ENCODE measurements at regions not wholly inside any gene's neighbourhood (a gene's known extent, or its start where the extent isn't known, plus 50 kb on each side); places are given as distances from the start of the nearest gene placed in this dataset.

- DNase-seq, result no peak
These were observed 130.7 kb upstream of the KLF4 start for GRCh38 chr9:107620236-107620635.

GRCh38 chr9:107615321-107615720, 125.8 kb upstream of the KLF4 start:
- DNase-seq, result no peak

GRCh38 chr9:107614765-107615164, 125.2 kb upstream of the KLF4 start:
- no peak for DNase-seq

GRCh38 chr9:107613321-107613720, 123.8 kb upstream of the KLF4 start:
- no peak for DNase-seq

GRCh38 chr9:107612136-107612535, 122.6 kb upstream of the KLF4 start:
- DNase-seq, result peak; percentile 13

GRCh38 chr9:107609547-107609946, 120.0 kb upstream of the KLF4 start:
- DNase-seq, result no peak

GRCh38 chr9:107606149-107606790, 116.7 kb upstream of the KLF4 start:
- DNase-seq, result no peak

GRCh38 chr9:107605041-107605440, 115.5 kb upstream of the KLF4 start:
- DNase-seq, result no peak

- no peak for DNase-seq
These were observed 113.7 kb upstream of the KLF4 start for GRCh38 chr9:107603281-107603680.

GRCh38 chr9:107600060-107600573, 110.5 kb upstream of the KLF4 start:
- no peak for DNase-seq

- DNase-seq, result no peak
These were observed 108.2 kb upstream of the KLF4 start for GRCh38 chr9:107597743-107598217.

- DNase-seq, result no peak
These were observed 105.5 kb upstream of the KLF4 start for GRCh38 chr9:107594908-107595530.

GRCh38 chr9:107593224-107593870, 103.8 kb upstream of the KLF4 start:
- DNase-seq, result no peak

GRCh38 chr9:107592424-107592823, 102.9 kb upstream of the KLF4 start:
- DNase-seq, result no peak

- no peak for DNase-seq
These were observed 102.2 kb upstream of the KLF4 start for GRCh38 chr9:107591781-107592180.

- DNase-seq, result no peak
These were observed 98.8 kb upstream of the KLF4 start for GRCh38 chr9:107588393-107588792.

- no peak for DNase-seq
These were observed 97.8 kb upstream of the KLF4 start for GRCh38 chr9:107587191-107587963.

- DNase-seq, result no peak
These were observed 96.9 kb upstream of the KLF4 start for GRCh38 chr9:107586493-107586892.

GRCh38 chr9:107585465-107585864, 95.9 kb upstream of the KLF4 start:
- DNase-seq, result no peak

GRCh38 chr9:107584944-107585343, 95.4 kb upstream of the KLF4 start:
- no peak for DNase-seq

GRCh38 chr9:107584186-107584585, 94.6 kb upstream of the KLF4 start:
- no peak for DNase-seq

- no peak for DNase-seq
These were observed 87.7 kb upstream of the KLF4 start for GRCh38 chr9:107577140-107577776.

- no peak for DNase-seq
These were observed 81.6 kb upstream of the KLF4 start for GRCh38 chr9:107571148-107571547.
